Spleen (tissue), 11 donors: ENCODE measurements at regions not wholly inside any gene's neighbourhood (a gene's known extent, or its start where the extent isn't known, plus 50 kb on each side); places are given as distances from the start of the nearest gene placed in this dataset.

ENCODE experiments used
- DNase-seq: peaks from one replicate; pipeline ENCODE4 v3.0.0-alpha.2; 2020
- H3K27ac ChIP-seq, 8 donors: fragments of 200-600 bp; sonication (generic) in 7 of 8; 1 replicate in 4 of 8; 2 replicates in 4 of 8; pipeline versions ENCODE4 v1.5.0 to v1.8.0; 2016 to 2021; ENCODE audit warnings: inconsistent platforms in 4 of 8, mild to moderate bottlenecking in 4 of 8, moderate library complexity in 1 of 8
- H3K27me3 ChIP-seq, 7 donors: fragments of 200-600 bp; sonication (generic) in 6 of 7; replicated peaks in 1 of 7; 1 replicate in 4 of 7; 2 replicates in 3 of 7; pipeline versions ENCODE4 v1.5.0 to v1.8.0; 2016 to 2021; ENCODE audit warnings: inconsistent platforms in 3 of 7, mild to moderate bottlenecking in 1 of 7
- H3K36me3 ChIP-seq, 6 donors: fragments of 200-600 bp; sonication (generic) in 5 of 6; 1 replicate in 4 of 6; 2 replicates in 2 of 6; pipeline versions ENCODE4 v1.5.0 to v1.8.0; 2016 to 2021; ENCODE audit warnings: inconsistent platforms in 2 of 6
- H3K4me1 ChIP-seq, 6 donors: fragments of 200-600 bp; sonication (generic) in 5 of 6; 1 replicate in 3 of 6; 2 replicates in 3 of 6; pipeline versions ENCODE4 v1.5.0 to v1.8.0; 2016 to 2021; ENCODE audit warnings: inconsistent platforms in 3 of 6
- H3K4me3 ChIP-seq, 8 donors: fragments of 200-600 bp; sonication (generic) in 7 of 8; 1 replicate in 4 of 8; 2 replicates in 4 of 8; pipeline versions ENCODE4 v1.5.0 to v1.8.0; 2016 to 2021; ENCODE audit warnings: inconsistent platforms in 4 of 8, mild to moderate bottlenecking in 4 of 8, moderate library complexity in 2 of 8
- H3K9me3 ChIP-seq, 8 donors: fragments of 200-600 bp; sonication (generic) in 7 of 8; 1 replicate in 4 of 8; 2 replicates in 4 of 8; pipeline versions ENCODE4 v1.5.0 to v1.8.0; 2016 to 2021; ENCODE audit warnings: inconsistent platforms in 4 of 8
- POLR2A ChIP-seq, 3 donors: fragments of 450-650 bp; IDR thresholded peaks; one replicate each; pipeline ENCODE4 v1.5.1; 2017; ENCODE audit warnings: antibody characterized with exemption in 3 of 3, mild to moderate bottlenecking in 1 of 3
- POLR2AphosphoS5 ChIP-seq, 3 donors: sonication (generic); formaldehyde crosslinking; IDR thresholded peaks; one replicate each; pipeline ENCODE4 v1.5.1; 2017; ENCODE audit warnings: antibody characterized with exemption in 3 of 3
- WGBS, 5 donors: extraction: QIAGEN DNeasy Blood & Tissue Kit in 3 of 5; methylation state at CpG; one replicate each; pipeline versions ENCODE4 v1.1.5 to v1.1.7; 2013 to 2018; 5-methylcytosine and 5-hydroxymethylcytosine counted together
- intact Hi-C: fragments of 100-400 bp; cut with DNase I; formaldehyde crosslinking; loops from one replicate; pipeline ENCODE4 v1.15.0; 2023; ENCODE audit warnings: low total_unique reads
- TF ChIP-seq, protein P1 (sequence below), 11 experiments: fragments of 200-600 bp in 7 of 11; fragments of 450-650 bp in 4 of 11; sonication (generic) in 4 of 11; IDR thresholded peaks in 8 of 11; conservative IDR thresholded peaks in 3 of 11; 1 replicate in 7 of 11; 2 replicates in 4 of 11; pipeline versions ENCODE4 v1.4.0 to v1.8.0; 2016 to 2021; ENCODE audit warnings: antibody characterized with exemption in 11 of 11, inconsistent platforms in 4 of 11, mild to moderate bottlenecking in 1 of 11
- donor health status: healthy with polysubstance abuse.
- donor health status: DM: no; HTN: no; CAD: no; lungs with moderate emphysema.
- donor health status: DM: no; HTN: no; CAD: no.
- donor health status: Bipolar disorder and iron deficiency.
- donor health status: healthy.
- donor health status: DM: no; HTN: no; CAD: no.
- donor health status: DM: yes; HTN: yes; CAD: no.

DNA sequence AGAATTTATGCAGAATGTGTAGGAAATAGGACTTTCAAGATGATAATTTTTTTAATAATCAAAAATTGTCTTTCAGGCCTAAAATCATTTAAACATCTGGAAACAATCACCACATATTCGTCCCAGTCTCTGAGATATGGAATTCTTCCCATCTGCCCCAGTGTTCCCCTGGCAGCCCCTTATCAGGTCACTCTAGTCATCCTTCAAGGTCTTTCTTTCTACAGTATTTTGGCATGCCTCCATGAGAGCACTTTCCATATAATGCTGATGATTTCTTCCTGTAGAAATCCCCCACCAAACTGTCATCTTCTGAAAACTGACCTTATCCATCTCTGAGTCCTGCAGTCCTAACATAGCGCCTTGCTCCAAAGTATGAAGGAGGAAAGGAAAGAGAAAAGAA is 422.1 kb downstream of the RPS29 start:
- WGBS, 5 donors = 36 to 76% (median 61%) methylated on average over 2 of the region's 2 CpGs
- intact Hi-C loops = no loop called here
- DNase-seq = no peak
- TF ChIP-seq, protein P1, sequence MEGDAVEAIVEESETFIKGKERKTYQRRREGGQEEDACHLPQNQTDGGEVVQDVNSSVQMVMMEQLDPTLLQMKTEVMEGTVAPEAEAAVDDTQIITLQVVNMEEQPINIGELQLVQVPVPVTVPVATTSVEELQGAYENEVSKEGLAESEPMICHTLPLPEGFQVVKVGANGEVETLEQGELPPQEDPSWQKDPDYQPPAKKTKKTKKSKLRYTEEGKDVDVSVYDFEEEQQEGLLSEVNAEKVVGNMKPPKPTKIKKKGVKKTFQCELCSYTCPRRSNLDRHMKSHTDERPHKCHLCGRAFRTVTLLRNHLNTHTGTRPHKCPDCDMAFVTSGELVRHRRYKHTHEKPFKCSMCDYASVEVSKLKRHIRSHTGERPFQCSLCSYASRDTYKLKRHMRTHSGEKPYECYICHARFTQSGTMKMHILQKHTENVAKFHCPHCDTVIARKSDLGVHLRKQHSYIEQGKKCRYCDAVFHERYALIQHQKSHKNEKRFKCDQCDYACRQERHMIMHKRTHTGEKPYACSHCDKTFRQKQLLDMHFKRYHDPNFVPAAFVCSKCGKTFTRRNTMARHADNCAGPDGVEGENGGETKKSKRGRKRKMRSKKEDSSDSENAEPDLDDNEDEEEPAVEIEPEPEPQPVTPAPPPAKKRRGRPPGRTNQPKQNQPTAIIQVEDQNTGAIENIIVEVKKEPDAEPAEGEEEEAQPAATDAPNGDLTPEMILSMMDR (IDR thresholded peaks at IDR 0.05 in 8 of 11, conservative IDR thresholded peaks at IDR 0.05 in 3 of 11) = no peak
- TF ChIP-seq POLR2AphosphoS5 (IDR thresholded peaks at IDR 0.05) = no peak
- no peak for TF ChIP-seq POLR2A (IDR thresholded peaks at IDR 0.05)
- Histone ChIP-seq H3K9me3 (no peaks in the 10 kb centered on the region), H3K27ac (no peak overlapping the region), H3K36me3 (no peaks in the 10 kb centered on the region), H3K4me3 (no peak overlapping the region), H3K27me3 (no peaks in the 10 kb centered on the region), H3K4me1 (no peaks in the 10 kb centered on the region)

DNA sequence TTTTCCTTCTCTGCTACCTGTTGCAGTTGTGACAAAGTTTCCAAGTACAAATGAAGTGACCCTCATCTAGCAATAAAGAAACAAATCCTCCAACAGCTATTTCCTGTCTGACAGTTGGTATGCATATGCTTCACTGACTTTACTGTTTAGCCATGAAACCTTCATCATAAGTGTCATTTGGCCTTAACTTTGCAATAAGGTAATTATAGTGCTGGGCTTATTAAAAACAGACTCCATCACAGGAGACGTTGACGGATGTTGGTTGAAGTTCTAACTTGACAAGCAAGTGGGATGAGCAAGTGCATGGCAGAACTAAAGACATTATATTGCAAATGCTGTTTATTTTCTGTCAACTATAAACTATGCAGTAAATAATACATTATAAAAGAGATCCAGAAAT is 425.2 kb downstream of the RPS29 start:
- WGBS, 5 donors = 49 to 67% (median 55%) methylated on average over 2 of the region's 2 CpGs
- intact Hi-C loops = no loop called here
- no peak overlapping the region for H3K4me3 ChIP-seq

DNA sequence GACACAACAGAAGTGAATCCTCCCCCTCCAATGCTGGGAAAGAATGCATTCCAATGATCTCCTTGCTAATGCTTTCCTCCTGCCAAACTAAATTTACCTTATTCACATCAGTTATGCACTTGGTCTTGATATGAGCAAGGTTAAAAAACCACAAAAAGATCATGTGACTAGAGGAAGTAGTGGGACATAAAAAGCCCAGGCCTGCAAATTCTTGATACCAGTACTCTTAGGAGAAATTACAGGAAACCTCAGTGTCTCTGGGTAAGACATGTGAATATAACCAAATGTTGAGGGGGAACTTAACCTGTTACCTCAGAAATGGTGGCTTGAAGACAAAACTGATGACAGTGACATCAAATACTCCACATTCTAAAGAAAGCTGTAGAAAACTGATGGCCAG is 427.1 kb downstream of the RPS29 start:
- no peaks in the 10 kb centered on the region for H3K4me1 ChIP-seq
- no peak overlapping the region for H3K27ac ChIP-seq
- DNase-seq = no peak
- H3K27me3 ChIP-seq = no peaks in the 10 kb centered on the region
- no peaks in the 10 kb centered on the region for H3K9me3 ChIP-seq
- no peaks in the 10 kb centered on the region for H3K36me3 ChIP-seq
- H3K4me3 ChIP-seq = no peak overlapping the region
- TF ChIP-seq, protein P1 (IDR thresholded peaks at IDR 0.05 in 8 of 11, conservative IDR thresholded peaks at IDR 0.05 in 3 of 11) = no peak
- TF ChIP-seq POLR2A (IDR thresholded peaks at IDR 0.05) (no peak), POLR2AphosphoS5 (IDR thresholded peaks at IDR 0.05) (no peak)
- intact Hi-C loops = no loop called here

More for the DNA sequence above, 425.2 kb downstream of the RPS29 start:
- no peak overlapping the region for H3K27ac ChIP-seq
- DNase-seq = no peak
- H3K9me3 ChIP-seq = no peaks in the 10 kb centered on the region
- TF ChIP-seq POLR2A (IDR thresholded peaks at IDR 0.05) = no peak
- TF ChIP-seq, protein P1 (IDR thresholded peaks at IDR 0.05 in 8 of 11, conservative IDR thresholded peaks at IDR 0.05 in 3 of 11) = no peak
- TF ChIP-seq POLR2AphosphoS5 (IDR thresholded peaks at IDR 0.05) = no peak
- H3K4me1 ChIP-seq = no peaks in the 10 kb centered on the region
- H3K27me3 ChIP-seq = no peaks in the 10 kb centered on the region
- H3K36me3 ChIP-seq = no peaks in the 10 kb centered on the region

DNA sequence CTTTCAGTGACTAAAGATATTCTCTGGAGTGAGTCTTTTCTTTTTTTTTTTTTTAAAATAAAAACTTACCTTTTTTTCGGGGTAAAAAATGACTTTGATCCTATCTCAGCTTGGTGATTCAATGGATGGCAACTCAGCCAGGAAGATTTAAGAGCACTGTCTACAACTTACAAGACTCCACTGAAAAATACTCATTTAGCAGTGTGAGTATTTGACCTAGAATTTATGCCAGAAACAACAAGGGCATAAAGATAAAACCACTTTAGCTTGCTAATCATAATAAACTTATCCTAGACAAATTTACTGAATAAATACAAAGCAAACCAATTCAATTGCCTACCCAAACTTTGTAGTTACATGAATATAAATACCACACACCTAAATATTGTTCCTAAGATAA is 446.6 kb downstream of the RPS29 start:
- Histone ChIP-seq H3K27me3 (no peaks in the 10 kb centered on the region), H3K4me1 (no peaks in the 10 kb centered on the region), H3K9me3 (no peaks in the 10 kb centered on the region), H3K4me3 (no peak overlapping the region), H3K36me3 (no peaks in the 10 kb centered on the region), H3K27ac (no peak overlapping the region)
- intact Hi-C loops = no loop called here
- WGBS, 5 donors = 60 to 94% (median 70%) methylated on average over 1 of the region's 1 CpG
- no peak for DNase-seq
- TF ChIP-seq, protein P1 (IDR thresholded peaks at IDR 0.05 in 8 of 11, conservative IDR thresholded peaks at IDR 0.05 in 3 of 11) = no peak
- TF ChIP-seq POLR2A (IDR thresholded peaks at IDR 0.05) (no peak), POLR2AphosphoS5 (IDR thresholded peaks at IDR 0.05) (no peak)
